Fibroblast of skin of back (primary cell): ENCODE measurements at regions not wholly inside any gene's neighbourhood (a gene's known extent, or its start where the extent isn't known, plus 50 kb on each side); places are given as distances from the start of the nearest gene placed in this dataset.

Experiments
- DNase-seq: peaks from one replicate; pipeline ENCODE4 v3.0.0-alpha.2; 2013

DNA sequence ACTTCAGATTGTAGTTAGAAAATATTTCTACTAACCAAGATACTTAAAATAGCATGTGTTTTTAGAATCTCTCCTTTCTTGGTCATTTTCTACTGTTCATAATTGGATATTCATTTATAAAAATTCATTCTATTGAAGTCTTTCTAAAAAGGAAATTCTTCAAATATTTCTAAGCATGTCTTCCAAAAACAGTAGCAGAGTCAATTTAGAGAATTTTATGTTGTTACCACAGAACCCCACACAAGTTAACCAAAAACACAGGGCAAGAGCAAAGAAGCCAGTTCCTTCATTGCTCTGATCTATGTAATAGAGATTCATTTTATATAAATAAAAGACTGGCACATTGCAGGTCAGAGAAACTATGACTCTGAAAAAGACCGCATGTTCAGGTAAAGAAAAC is 345.1 kb upstream of the PITX2 start:
- peak; percentile 62 for DNase-seq

DNA sequence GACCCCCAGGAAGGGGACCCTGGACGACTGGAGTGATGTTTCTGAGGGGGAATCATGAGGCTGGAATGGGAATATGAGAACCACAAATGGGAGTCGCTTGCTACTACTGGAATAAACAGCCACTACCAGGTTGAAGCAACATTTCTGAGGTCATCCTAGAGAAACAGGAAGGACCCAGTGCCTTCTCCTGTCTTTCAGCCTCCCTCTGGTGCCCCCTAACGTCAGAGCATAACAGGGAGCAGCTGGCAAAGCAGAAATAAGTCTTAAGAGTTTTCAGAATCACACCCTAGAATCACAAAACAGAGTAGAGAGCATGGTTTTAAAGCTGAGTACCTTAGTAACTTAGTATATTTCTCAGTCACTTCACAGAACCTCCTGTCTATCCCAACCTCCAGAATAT is 347.8 kb upstream of the PITX2 start:
- DNase-seq, result peak; percentile 54

DNA sequence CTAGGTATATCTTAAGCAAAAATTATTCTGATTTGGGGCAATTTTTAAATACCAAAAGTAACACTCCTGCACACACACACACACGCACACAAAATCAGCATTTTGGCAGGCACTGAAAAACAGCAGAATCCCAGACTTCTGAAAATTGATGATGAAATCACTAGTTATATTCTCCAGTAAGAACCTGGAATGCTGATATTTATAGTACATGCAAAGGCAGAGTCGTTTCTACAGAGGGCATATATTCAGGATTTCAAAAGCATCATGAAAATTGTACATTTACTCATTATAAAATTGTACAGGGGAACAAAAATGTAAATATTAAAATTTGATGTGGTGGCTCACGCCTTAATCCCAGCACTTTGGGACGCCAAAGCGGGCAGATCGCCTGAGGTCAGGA is 352.5 kb upstream of the PITX2 start:
- DNase-seq, result no peak

DNA sequence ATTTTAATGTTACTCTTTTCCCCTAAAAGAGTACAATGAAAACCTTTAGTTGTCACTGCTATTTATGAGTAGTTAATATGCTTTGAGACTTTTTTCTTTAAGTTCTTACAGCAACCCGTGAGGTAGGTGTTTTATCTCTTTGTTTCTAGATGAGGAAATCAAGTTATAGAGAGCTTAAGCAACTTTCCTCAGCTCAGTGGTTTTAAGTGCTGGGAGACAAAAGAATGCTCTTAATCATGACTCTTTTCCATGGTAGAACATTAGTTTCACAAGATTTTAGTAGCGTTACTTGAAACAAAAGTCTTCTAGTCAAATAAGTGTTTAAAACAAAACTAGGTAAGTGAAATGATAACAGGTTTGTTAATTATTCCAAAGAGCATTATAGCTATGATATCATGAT is 354.7 kb upstream of the PITX2 start:
- DNase-seq, result no peak

DNA sequence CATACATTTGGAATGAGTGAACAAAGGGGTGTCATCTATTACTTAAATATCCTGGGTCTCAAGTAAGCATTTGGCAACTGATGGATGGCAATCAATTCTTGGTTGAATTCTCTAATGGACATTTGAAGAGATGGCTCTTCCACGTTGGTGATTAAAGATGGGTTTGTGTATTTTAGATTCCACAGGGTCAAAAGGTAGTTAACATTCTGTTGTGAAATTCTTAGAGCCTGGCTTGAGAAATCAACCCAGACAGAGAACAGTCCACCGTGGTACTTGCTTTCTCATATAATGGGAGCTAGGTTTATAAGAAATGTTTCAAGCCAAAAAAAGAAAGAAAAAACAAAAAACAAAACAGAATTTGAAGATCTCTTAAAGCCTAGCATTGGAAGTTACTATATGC is 355.9 kb upstream of the PITX2 start:
- DNase-seq, result no peak

DNA sequence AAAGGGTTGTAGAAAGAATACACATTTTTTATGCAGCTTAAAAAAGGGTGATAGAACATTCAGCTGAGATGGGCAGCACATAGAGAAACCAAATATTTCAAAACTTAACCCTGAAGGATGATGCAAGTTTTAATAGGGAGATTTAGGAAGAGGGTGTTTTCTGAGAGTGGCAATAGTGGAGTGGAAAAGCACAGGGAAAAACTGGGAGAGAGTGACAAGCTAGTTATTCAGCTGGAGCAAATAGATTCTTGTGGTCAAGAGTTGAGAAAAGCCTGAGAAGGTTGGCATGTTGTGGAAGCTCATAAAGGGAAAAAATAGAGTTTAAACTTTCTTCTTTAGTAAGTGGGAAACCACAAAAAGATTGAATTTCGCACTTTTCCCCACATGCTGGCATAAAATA is 359.6 kb upstream of the PITX2 start:
- peak; percentile 41 for DNase-seq

DNA sequence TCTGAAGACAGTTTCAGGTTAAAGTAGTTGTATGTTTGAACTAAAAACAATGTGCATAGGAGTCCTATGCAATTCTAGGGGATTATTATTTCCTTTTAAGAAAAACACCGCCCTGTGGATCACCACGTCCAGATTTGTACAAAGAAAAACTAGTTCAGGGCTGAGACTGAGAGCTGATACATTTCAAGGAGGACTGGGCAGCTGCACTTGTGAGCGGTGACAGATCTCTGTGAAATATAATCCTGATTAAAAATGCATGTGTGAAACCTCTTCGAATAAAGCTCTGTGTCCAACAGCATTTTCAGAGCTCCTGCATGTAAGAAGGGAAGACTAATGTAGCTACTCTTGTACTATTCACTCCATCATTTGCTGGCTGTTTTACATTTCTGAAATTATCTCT is 365.8 kb upstream of the PITX2 start:
- no peak for DNase-seq

DNA sequence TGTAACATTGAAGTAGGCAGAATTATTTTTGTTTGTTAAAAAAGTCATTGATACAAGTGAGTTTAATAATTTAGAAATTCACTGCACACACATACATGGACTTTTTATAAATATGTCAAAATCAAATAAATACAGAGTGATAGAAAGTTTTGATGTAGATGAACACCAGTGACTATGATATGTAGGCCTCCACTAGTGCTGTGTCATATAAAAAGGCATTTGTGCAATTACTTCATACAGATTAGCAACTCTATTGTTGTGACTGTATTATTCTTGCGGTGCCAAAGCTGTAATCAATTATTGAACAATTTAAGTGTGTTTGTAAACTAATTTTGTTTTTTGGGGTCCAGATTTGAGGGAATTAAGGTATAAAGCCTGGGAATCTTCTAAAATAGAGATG is 366.2 kb upstream of the PITX2 start:
- DNase-seq, result no peak

DNA sequence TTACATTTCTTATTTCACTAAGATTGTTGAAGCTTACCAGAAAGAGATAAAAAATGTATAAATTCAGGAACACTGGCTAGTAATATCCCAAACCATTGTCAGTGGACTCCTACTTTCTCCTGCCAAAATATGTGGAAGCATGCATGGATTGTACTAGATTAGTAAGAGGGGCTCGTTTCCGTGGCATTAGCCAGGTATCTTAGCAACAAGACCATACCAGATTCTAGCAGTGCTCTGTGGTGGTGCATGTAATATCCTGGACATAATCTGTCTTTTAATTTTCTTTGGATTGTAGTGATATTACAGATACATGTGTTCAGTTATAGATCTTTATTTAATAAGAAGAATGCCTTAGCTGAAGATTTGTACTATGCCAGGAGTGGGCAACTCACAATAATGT is 371.9 kb upstream of the PITX2 start:
- no peak for DNase-seq

DNA sequence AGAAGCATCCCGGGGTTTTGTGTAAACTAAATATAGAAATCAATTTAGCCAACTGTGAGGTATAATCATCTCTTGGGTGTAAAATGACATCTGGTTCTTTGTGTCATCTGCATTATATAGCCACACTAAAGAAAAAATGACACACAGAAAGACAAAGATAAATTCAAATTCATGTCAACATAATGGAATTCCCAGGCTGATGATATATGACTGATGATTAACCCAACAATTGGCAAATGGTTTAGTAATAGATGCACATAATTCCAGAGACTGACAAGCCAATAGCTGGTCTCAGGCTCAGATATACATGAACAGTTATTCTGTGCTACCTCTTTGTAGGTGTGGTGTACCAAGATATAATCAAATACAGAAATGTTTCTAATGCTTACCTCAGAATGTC is 375.4 kb upstream of the PITX2 start:
- no peak for DNase-seq

DNA sequence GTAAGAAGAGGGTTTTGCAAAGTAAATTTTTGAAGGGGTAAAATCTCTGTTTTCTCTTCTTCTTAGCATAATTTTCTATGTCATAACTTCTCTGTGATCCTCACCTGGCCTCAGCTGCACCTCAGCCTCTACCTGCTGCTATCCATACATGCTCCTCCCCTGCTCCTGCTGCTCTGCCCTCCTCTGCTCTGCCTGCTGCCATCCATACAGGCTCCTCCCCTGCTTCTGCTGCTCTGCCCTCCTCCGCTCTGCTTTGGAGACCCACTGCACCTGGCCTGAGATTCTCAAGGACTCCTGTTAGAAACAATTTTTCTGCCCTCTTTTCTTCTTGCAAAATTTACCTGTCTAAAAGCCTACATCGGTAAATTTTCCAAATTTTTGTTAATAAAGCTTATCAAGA is 388.6 kb upstream of the PITX2 start:
- no peak for DNase-seq

DNA sequence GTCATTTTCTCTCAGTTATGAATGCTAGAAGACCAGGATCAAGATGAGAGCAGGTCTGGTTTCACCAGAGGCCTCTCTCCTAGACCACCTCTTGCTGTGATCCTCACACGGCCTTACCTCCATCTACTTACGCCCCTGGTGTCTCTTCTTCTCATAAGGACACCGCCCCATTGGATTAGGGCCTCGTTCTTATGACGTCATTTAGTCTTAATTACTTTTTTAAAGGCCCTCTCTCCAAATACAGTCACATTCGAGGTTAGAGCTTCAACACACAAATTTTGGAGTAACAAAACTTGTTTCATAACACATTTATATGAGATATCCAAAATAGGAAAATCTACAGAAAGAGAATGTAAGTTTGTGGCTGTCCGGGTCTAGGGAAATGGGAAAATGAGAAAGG is 391.0 kb upstream of the PITX2 start:
- DNase-seq, result no peak

DNA sequence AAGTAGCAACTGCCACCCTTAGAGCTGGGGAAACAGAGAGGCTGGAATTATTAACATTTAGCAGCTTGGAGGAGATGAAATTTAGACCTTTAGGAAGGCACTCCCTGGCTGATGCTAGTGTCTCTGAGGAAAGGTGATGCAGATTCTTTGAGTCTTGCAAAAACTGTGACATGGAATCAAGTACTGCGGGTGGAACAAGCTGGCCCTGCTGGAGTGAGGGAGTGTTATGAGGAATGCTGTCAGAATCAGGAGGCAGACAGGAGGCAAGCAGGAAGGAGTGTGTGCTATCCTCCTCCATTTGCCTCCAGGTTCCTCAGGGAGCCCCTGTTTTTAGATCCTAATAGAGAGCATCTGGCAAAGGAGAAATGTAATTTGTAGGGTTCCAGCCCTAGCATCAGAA is 391.7 kb upstream of the PITX2 start:
- no peak for DNase-seq

DNA sequence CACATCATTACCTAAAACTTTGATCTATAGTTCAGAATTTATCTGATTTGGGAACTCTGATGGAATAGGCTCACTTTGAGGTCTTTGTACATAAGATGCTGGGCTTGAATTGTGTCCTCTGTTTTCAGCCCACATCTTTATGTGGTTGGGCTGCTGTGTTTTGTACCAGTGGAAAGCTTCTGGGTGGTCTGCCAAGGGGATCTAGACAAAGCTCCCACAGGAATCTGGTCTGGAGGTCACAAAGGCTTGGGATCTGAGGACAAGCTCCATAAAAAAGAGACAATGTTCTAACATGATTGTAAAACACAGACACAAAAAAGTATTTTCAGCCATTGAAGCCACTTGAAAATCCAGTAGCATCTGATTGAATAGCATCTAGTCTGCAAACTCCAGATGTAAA is 393.5 kb upstream of the PITX2 start:
- DNase-seq, result no peak

DNA sequence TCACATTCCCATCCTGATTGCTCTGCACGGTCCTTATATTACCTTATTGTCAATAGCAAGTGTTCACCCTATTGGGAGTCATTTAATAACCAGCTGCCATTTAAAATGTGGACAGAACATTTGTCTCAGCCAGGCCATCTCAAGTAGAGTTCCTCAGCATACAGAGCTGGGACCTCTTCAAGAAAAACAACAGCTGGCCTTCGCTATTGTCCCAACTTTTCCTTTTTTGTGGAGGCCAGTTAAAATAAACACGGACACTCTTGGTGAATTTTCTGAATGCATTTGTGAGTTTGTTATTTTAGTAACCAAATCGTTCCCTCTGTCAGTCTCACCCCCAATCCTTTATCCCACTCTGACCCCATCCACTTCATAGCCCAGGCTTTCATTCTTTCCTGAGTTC is 395.3 kb upstream of the PITX2 start:
- DNase-seq, result no peak

DNA sequence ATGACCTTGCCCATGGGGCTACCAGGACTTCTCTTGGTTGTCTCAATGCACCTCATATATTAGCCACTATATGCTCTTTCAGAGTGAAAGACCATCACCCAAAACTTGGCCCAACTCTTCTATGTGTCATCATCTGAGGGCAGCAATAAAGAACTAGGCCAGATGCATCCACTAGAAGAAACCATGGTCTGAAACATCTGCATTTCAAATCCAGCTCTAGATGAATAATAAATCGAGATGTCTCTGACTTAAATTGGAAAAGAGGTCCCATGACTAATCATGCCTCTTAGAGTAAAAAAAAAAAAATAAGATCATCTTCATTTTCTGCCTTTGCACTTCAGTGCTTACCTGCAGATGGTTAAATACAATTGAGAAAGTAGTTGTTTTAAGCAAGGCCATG is 397.6 kb upstream of the PITX2 start:
- no peak for DNase-seq

DNA sequence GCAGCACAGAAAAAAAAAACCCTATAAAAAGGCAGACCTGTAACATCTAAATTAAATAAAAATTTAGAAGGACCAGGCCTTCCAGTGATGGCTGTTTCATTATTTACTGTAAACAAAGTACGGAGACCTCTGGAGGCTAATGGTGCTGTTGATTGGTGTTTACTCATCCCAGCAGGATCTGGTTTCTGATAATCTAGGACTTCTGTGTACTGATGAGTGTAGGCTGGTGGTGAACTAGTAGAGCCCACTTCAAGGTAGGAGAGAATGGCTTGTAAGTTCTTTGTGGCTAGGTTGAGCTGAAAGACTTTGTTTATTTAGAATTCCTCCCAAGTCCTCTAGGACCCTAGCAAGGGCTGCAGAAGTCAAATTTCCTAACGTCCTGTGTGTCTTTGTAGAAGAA is 398.1 kb upstream of the PITX2 start:
- DNase-seq, result no peak

DNA sequence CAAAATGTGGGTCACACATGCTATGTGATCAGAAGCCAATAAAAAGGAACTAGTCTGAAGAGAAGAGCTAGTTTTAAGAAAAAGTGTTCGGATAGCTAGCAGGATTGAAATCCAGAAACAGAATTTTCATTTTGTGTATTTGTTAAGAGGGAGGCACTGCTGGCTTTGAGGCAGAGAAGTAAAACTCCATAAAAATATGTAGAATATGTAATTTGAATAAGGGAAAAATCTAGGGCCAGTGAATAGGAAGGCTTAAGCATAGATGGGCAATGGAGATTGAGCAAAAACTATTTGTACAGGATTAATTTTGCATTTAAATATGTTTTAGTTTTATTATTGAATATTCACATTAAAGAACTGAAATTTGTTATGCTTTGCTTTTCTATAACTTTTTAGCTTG is 399.9 kb upstream of the PITX2 start:
- DNase-seq, result no peak

DNA sequence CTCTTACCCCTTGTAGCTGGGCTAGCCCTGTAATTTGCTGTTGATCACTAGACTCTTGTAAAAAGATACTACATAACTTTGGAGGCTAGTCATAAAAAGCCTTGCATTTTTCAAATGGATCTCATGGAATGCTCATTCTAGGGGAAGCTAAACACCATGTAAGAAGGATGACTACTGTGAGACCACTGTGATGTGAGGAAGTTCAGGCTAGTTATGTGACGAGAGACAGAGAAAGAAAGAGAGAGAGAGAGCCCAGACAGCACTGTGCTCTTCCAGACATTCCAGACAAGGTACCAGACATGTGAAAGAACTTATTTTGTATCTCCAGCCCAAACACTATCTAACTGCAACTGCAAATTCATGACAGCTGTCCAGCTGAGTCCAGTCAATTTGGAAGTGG is 404.6 kb upstream of the PITX2 start:
- peak; percentile 99 for DNase-seq

DNA sequence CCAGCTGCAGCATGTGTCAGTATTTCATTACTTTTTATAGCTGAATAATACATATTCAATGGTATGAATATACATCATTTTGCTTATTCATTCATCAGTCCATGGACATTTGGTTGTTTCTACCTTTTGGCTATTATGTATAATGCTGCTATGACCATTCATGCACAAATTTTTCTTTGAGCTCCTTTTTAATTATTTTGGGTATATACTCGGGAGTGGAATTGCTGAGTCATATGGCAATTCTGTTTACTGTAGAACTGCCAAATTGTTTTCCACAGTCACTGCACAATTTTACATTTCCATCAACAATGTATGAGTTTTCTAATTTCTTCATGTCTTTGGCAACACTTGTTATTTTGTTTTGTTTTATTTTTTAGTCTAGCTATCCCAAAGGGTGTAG is 405.9 kb upstream of the PITX2 start:
- DNase-seq, result no peak

DNA sequence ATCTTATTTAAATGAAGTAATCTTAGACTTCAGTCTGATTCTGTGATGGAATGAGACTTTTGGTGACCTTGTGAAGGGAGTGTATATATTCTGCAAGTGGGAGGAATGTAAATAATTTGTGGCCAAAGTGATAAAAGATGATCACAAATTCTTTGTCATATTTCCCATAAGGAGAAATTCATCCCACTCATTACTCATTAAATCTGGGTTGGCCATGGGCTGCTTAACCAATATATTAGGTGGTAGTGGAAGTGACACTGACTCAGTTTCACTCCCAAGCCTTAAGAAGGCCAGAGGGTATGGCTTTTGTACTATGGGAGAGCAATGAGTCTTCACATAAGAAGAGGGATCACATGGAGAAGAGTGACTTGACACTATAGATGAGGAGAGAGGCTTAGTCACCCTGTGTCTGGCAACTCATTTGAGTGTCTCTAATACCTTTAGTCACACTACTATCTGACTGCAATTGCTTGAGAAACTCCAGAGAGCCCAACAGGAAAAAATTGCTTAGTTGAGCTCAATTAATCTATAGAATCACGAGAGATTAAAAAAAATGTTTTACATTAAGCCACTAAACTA is 408.2 kb upstream of the PITX2 start:
- DNase-seq, result peak; percentile 79

DNA sequence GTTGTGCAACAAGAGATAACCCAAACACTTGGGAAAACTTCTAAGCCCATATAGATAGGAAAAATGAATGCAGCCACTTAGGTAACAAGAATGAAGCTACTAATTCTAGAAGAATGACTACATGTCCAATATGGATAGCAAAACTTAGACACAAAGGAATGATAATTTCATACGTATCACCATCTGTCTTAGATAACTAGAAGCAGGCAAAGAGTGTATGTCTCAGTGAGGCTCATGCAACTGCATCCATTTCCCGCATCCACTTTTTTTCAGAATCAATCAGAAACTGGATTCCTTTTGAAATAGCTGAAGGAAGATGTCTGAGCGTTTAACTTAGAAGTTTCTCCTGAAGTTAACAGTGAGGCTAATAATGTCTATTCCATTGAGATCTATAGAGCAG is 408.7 kb upstream of the PITX2 start:
- peak; percentile 47 for DNase-seq

DNA sequence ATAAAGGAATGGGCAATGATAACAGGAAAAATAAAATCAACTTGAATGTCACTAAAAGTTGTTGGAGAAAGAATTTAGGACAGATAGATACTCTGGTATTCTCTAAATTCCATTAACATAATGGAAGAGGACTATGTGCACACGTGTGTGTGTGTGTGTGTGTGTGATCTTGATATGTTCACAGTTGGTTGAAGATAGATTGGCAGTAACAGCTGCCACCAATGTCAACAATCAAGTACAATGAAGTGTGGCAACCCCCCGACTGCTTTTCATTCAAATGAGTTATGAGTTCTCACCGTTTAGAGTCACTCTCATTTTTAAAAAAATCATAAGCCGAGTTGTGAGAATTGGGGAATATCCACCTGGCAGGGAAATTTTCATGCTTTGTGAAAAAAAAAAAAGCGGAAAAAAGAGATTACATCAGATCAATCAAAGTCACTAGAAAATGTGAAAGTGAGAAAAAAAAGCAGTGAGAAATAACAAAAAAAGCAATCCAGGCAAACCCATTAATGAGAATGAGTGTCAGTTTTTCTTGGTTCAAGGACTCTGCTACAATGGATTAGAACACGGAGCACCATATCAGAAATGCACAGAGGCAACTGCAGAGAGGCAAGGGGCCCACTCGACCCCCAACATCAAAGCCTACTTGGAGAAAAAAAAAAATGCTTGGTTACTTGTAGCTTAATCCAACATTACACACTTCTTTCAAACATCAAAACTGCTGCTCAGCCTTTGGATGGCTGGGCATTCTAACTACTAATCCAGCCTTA is 414.9 kb upstream of the PITX2 start:
- DNase-seq, result no peak

DNA sequence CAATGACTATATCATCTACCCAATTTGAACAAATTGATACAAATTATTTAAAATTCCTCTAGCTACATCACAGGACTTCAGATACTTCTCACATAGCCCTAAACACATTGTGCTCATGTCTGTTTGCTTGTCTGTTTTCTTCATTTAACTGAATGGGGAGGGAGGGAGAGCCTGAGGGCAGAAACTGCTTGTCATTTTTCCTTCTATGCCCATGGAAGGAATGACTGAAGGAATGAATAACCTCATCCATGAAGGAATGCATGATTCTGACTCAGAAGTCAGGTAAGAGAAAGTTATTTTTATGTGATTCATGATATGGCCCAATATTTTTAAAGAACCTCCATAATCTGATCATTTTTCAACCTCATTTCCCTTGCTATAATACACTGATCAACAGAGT is 418.0 kb upstream of the PITX2 start:
- peak; percentile 47 for DNase-seq

DNA sequence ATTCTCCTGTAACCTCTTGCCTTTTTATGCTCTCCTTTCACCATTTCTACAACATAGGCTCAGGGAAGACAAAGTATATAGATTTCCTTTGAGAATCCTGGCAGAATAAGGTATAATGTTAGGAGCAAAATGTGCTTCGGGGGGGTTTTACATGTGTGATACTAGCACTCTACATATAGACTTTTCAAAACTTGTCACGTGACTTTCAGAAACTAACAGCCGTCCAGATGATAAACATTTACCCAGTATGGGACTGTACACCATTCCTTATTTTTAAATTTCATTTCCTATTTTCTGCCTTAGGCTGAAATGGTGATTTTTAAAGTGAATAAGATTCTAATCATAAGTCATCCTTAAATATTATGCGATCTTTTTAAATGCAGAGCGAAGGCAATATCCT is 420.4 kb upstream of the PITX2 start:
- DNase-seq, result no peak
